CD4-positive, alpha-beta T cell (primary cell): ENCODE measurements at regions not wholly inside any gene's neighbourhood (a gene's known extent, or its start where the extent isn't known, plus 50 kb on each side); places are given as distances from the start of the nearest gene placed in this dataset.

Source experiments
- ATAC-seq: fragments of 200-7000 bp; cut with Tn5 transposase; one replicate; pipeline ENCODE4 v1.10.0; 2022; ENCODE audit warnings: mild to moderate bottlenecking; ENCODE audit not compliant: poor library complexity
- CTCF ChIA-PET: fragments of 350-600 bp; sonication (Branson Sonifier 250); formaldehyde crosslinking; loops from one replicate; lab custom pipeline; 2021; ENCODE audit warnings: antibody characterized with exemption, inconsistent platforms; lab: Charles Lee
- POLR2A ChIA-PET: fragments of 350-600 bp; sonication (Branson Sonifier 250); formaldehyde crosslinking; loops from one replicate; lab custom pipeline; 2021; ENCODE audit warnings: antibody characterized with exemption, inconsistent platforms; lab: Charles Lee
- DNase-seq, 14 experiments: peaks; one replicate each; pipeline ENCODE4 v3.0.0-alpha.2; 2013 to 2020; ENCODE audit warnings: mixed read lengths in 2 of 14
- H3K27ac ChIP-seq, 2 donors: one replicate each; pipeline versions ENCODE4 v1.5.1 to v1.7.0; 2013; ENCODE audit warnings: low read length in 2 of 2, low read depth in 1 of 2, mild to moderate bottlenecking in 1 of 2
- H3K27me3 ChIP-seq, 2 experiments: 1 replicate in 1 of 2; 2 replicates in 1 of 2; pipeline versions ENCODE4 v1.6.1 to v1.7.0; 2013; ENCODE audit warnings: low read length in 2 of 2, control low read depth in 1 of 2, mild to moderate bottlenecking in 1 of 2, moderate library complexity in 1 of 2; ENCODE audit not compliant: insufficient read depth in 2 of 2, control insufficient read depth in 1 of 2
- H3K36me3 ChIP-seq: one replicate; pipeline ENCODE4 v1.6.1; 2013; ENCODE audit warnings: low read length, control low read depth; ENCODE audit not compliant: insufficient read depth
- H3K4me1 ChIP-seq: one replicate; pipeline ENCODE4 v1.6.1; 2013; ENCODE audit warnings: low read length, control low read depth; ENCODE audit not compliant: insufficient read depth
- H3K4me3 ChIP-seq: one replicate; pipeline ENCODE4 v1.5.1; 2013; ENCODE audit warnings: mild to moderate bottlenecking, low read length, moderate library complexity
- H3K9me3 ChIP-seq, 2 experiments: 1 replicate in 1 of 2; 2 replicates in 1 of 2; pipeline versions ENCODE4 v1.6.1 to v1.7.0; 2013; ENCODE audit warnings: low read length in 2 of 2, mild to moderate bottlenecking in 2 of 2, control low read depth in 1 of 2, moderate library complexity in 1 of 2; ENCODE audit not compliant: control insufficient read depth in 1 of 2, insufficient read depth in 1 of 2
- H3K27ac Mint-ChIP-seq: one replicate; pipeline ENCODE4 v1.8.0; 2020; ENCODE audit warnings: mixed read lengths
- H3K27me3 Mint-ChIP-seq: one replicate; pipeline ENCODE4 v1.8.0; 2021; ENCODE audit warnings: mixed read lengths
- H3K36me3 Mint-ChIP-seq: one replicate; pipeline ENCODE4 v1.8.0; 2021; ENCODE audit warnings: low read depth, mixed read lengths
- H3K4me1 Mint-ChIP-seq: one replicate; pipeline ENCODE4 v1.8.0; 2021; ENCODE audit warnings: low read depth, mixed read lengths
- H3K4me3 Mint-ChIP-seq: one replicate; pipeline ENCODE4 v1.8.0; 2020; ENCODE audit warnings: mild to moderate bottlenecking, mixed read lengths
- H3K9me3 Mint-ChIP-seq: one replicate; pipeline ENCODE4 v1.8.0; 2020; ENCODE audit warnings: mixed read lengths
- intact Hi-C, 2 experiments: fragments of 100-400 bp; cut with DNase I in 1 of 2; cut with micrococcal nuclease in 1 of 2; formaldehyde crosslinking; loops; one replicate each; pipeline versions ENCODE4 v1.15.1 to v1.9.0; 2023 to 2025; cut with DNase I, micrococcal nuclease
- TF ChIP-seq, protein P1 (sequence below): fragments of 200-600 bp; IDR thresholded peaks from one replicate; pipeline ENCODE4 v1.8.0; 2022; ENCODE audit warnings: antibody characterized with exemption, mild to moderate bottlenecking

DNA sequence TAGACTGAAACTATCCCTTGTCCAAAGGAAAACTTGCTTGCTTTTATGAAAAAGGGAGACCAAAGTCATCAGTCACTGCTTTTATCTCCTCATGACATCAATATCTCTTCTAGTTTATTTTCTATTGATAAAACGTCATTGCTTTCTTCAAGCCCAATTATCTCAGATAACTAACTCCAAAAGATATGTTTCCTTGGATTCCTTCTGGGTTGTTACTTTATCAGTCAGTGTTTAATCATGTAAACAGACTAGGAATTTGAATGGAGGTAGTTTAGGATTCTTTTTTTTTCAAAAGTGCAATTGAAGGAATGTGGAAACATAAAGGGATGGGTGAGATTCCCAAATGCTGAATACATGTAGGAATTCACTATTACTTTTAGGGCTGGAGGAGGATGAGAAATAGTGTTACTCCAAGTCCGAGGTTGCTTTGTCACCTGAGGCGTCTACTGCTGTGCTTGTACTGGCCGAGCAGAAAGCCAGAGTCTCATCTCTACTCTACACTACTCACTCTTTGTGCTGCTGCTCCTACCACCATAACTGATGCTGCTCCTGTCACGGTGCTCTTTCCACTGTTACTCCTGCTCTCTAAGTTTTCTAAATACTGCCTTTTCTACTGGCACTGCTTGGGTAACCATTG is 1697.1 kb upstream of the NUDT12 start:
- intact Hi-C loops: no loop called here
- TF ChIP-seq, protein P1, sequence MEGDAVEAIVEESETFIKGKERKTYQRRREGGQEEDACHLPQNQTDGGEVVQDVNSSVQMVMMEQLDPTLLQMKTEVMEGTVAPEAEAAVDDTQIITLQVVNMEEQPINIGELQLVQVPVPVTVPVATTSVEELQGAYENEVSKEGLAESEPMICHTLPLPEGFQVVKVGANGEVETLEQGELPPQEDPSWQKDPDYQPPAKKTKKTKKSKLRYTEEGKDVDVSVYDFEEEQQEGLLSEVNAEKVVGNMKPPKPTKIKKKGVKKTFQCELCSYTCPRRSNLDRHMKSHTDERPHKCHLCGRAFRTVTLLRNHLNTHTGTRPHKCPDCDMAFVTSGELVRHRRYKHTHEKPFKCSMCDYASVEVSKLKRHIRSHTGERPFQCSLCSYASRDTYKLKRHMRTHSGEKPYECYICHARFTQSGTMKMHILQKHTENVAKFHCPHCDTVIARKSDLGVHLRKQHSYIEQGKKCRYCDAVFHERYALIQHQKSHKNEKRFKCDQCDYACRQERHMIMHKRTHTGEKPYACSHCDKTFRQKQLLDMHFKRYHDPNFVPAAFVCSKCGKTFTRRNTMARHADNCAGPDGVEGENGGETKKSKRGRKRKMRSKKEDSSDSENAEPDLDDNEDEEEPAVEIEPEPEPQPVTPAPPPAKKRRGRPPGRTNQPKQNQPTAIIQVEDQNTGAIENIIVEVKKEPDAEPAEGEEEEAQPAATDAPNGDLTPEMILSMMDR: no peak
- Mint-ChIP-seq H3K4me3 (no peak overlapping the region), H3K27me3 (no peaks in the 10 kb centered on the region), H3K4me1 (no peaks in the 10 kb centered on the region), H3K9me3 (peaks cover 9% of the 10 kb centered on the region), H3K36me3 (no peaks in the 10 kb centered on the region), H3K27ac (no peak overlapping the region)
- H3K36me3 ChIP-seq: no peaks in the 10 kb centered on the region
- no peak overlapping the region for H3K4me3 ChIP-seq
- no peak overlapping the region for H3K27ac ChIP-seq
- DNase-seq (no peak), ATAC-seq (no peak)
- ChIA-PET CTCF (no interaction called here), POLR2A (no interaction called here)
- no peaks in the 10 kb centered on the region for H3K4me1 ChIP-seq
- H3K9me3 ChIP-seq: peaks cover 0 to 4% of the 10 kb centered on the region in 2 experiments
- H3K27me3 ChIP-seq: no peaks in the 10 kb centered on the region

DNA sequence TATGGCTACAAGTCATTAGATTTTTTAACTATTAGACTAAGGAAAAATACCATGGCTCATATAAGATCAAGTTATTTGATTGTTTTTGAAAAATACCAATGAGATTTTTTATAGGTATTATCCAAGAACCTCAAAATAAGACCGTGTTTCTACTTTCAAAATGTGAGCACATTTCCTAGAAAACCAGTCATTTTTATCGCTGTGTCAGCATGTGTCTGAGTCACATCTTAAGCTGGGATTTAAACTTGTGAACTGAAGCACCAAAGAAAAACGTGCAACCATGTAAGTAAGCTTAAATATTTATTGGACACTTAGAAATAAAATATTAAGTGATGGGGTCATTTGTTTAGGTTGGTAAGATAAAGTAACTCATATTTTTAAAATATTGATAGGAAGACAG is 1676.0 kb upstream of the NUDT12 start:
- intact Hi-C loops: no loop called here
- CTCF ChIA-PET: no interaction called here
- Mint-ChIP-seq H3K4me3 (no peak overlapping the region), H3K36me3 (no peaks in the 10 kb centered on the region), H3K9me3 (peaks cover 2% of the 10 kb centered on the region), H3K4me1 (no peaks in the 10 kb centered on the region), H3K27me3 (no peaks in the 10 kb centered on the region), H3K27ac (no peak overlapping the region)
- Histone ChIP-seq H3K4me1 (no peaks in the 10 kb centered on the region), H3K4me3 (no peak overlapping the region), H3K27ac (no peak overlapping the region), H3K36me3 (no peaks in the 10 kb centered on the region), H3K9me3 (no peaks in the 10 kb centered on the region), H3K27me3 (no peaks in the 10 kb centered on the region)
- POLR2A ChIA-PET: no interaction called here
- TF ChIP-seq, protein P1: no peak
- ATAC-seq (no peak), DNase-seq (no peak)

DNA sequence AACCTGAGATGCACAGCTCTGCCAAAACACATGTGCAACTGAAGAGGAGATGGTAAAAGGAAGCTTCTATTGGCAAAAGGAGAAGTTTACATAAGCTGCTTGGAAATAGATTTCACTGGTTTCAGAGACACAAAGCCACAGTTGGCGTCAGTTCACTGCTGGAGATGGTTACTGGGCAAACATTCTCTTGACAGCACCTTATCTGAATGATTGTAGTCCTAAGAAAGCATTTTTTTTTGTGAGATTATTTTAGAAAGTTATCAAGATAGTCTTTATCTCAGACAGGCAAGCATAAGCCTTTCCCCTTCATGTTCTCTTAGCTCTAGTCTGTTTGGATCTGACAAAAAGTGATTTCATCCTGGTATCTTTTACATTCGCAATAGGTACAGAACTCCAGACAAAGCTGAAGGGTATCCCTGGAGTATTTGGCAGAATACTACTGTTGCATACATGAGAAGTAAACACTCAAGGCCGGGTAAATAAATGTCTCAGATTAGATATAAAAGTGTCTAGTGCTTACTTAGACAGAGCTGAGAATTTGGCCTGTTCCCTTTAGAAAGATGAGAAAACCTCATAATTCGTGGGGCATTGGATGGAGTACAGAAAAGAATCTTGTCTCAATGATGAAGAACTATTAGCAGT is 1668.0 kb upstream of the NUDT12 start:
- ChIA-PET CTCF (no interaction called here), POLR2A (no interaction called here)
- no peaks in the 10 kb centered on the region for H3K4me1 ChIP-seq
- H3K4me3 ChIP-seq: no peak overlapping the region
- H3K36me3 ChIP-seq: no peaks in the 10 kb centered on the region
- H3K27ac ChIP-seq: no peak overlapping the region
- no peaks in the 10 kb centered on the region for H3K4me1 Mint-ChIP-seq
- DNase-seq (no peak), ATAC-seq (no peak)
- no peaks in the 10 kb centered on the region for H3K36me3 Mint-ChIP-seq
- TF ChIP-seq, protein P1: no peak
- H3K27me3 Mint-ChIP-seq: no peaks in the 10 kb centered on the region
- H3K9me3 Mint-ChIP-seq: peaks cover 2% of the 10 kb centered on the region
- no peak overlapping the region for H3K4me3 Mint-ChIP-seq
- no peaks in the 10 kb centered on the region for H3K9me3 ChIP-seq
- intact Hi-C loops: no loop called here
- H3K27ac Mint-ChIP-seq: no peak overlapping the region
- no peaks in the 10 kb centered on the region for H3K27me3 ChIP-seq
